ENCODE measurements at regions not wholly inside any gene's neighbourhood (a gene's known extent, or its start where the extent isn't known, plus 50 kb on each side); places are given as distances from the start of the nearest gene placed in this dataset.

- H3K9ac ChIP-seq (ENCODE audit: low read length), result no peak overlapping the region
- peak overlapping the region; percentile 87 for H2BK120ac ChIP-seq (ENCODE audit: insufficient read depth, low read length, poor library complexity)
- H3K23ac ChIP-seq (ENCODE audit: low read length), result no peak overlapping the region
- H2AFZ ChIP-seq (ENCODE audit: insufficient read depth, low read length, poor library complexity), result peak overlapping the region; percentile 57
- H3K36me3 ChIP-seq (ENCODE audit: control insufficient read depth in 1 of 2, insufficient read depth in 2 of 2, low read length in 2 of 2), result no peaks in the 10 kb centered on the region
- H3K4ac ChIP-seq (ENCODE audit: low read depth, low read length), result peak overlapping the region; percentile 44
- H4K8ac ChIP-seq (ENCODE audit: low read depth, low read length), result peak overlapping the region; percentile 67
- H3K14ac ChIP-seq (ENCODE audit: low read length), result peak overlapping the region; percentile 76
- WGBS (ENCODE audit: extremely low coverage, insufficient coverage, insufficient read length), result no CpG with 5 or more reads among the region's 12 CpGs
- peak overlapping the region; percentile 83 for H2BK5ac ChIP-seq (ENCODE audit: low read depth, low read length, poor library complexity)
- peak overlapping the region; percentile 53 for H2BK12ac ChIP-seq (ENCODE audit: low read length)
- H4K91ac ChIP-seq (ENCODE audit: low read depth, low read length), result peak overlapping the region; percentile 89
- H3K18ac ChIP-seq (ENCODE audit: low read length), result peak overlapping the region; percentile 62
- H4K12ac ChIP-seq (ENCODE audit: low read depth, low read length), result no peak overlapping the region
- H3K4me1 ChIP-seq (ENCODE audit: control insufficient read depth in 1 of 2, insufficient read depth in 2 of 2, low read length in 2 of 2), result peaks cover 55 to 59% of the 10 kb centered on the region in 2 experiments
- H3K79me2 ChIP-seq (ENCODE audit: control insufficient read depth, insufficient read depth, low read length, poor library complexity), result peaks cover 10% of the 10 kb centered on the region
- H3K27me3 ChIP-seq (ENCODE audit: insufficient read depth, low read length), result no peaks in the 10 kb centered on the region
- peaks cover 5% of the 10 kb centered on the region for H3K9me3 ChIP-seq (ENCODE audit: insufficient read depth, low read depth, low read length)
- peak; percentile 28 to 60 for DNase-seq
- H3K4me3 ChIP-seq (ENCODE audit: low read depth, low read length), result no peak overlapping the region
- H3K4me2 ChIP-seq (ENCODE audit: low read length), result no peak overlapping the region
- H2AK5ac ChIP-seq (ENCODE audit: low read length), result peak overlapping the region; percentile 19
- peaks cover 53% of the 10 kb centered on the region for H3K79me1 ChIP-seq (ENCODE audit: low read length)
- peak overlapping the region; percentile 78 for H3K27ac ChIP-seq (ENCODE audit: low read depth, low read length)
These were observed 87.5 kb upstream of the GSE1 start for GRCh38 chr16:85525420-85526184.

DNA sequence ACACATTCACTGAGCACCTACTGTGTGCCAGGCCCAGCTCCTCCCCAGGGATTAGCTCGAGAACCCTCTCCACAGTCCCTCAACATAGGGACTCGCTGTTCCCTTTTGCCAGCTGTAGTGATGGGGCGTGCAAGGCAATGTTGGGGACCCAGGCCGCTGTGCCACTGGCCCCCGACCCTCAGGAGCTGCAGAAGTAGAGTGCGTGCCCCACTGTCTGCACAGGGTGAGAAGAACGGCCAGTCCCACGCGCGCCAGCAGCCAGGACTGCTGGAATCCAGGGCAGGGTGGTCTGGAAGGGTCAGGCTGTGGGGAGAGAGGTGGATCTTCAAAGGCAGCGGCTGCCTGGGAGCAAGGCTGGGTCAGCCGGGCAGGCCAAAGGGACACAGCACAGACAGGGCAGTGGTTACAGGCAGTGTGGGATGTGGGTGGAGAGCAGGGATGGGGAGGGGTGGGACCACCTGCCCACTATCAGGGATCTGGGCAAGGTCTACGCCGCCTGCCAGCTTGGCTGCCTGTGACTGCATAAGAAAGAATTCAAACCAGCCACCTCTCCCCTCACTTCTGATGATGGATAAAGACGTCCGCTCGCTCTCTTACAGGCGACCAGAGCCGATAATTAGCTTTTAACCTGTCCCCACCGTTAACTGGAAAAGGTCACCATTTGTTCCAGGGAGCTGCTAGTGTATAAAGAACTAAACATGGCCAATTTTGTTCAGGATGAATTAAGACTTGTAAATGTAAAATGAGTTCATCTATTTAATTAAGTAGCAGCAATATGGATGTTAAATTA lies 86.7 kb upstream of the GSE1 start:
- DNase-seq, result peak; percentile 60 to 75
- H3K9ac ChIP-seq (ENCODE audit: low read length), result no peak overlapping the region
- peaks cover 49% of the 10 kb centered on the region for H3K79me1 ChIP-seq (ENCODE audit: low read length)
- no CpG with 5 or more reads among the region's 20 CpGs for WGBS (ENCODE audit: extremely low coverage, insufficient coverage, insufficient read length)
- no peak overlapping the region for H2BK5ac ChIP-seq (ENCODE audit: low read depth, low read length, poor library complexity)
- H3K27ac ChIP-seq (ENCODE audit: low read depth, low read length), result no peak overlapping the region
- H4K91ac ChIP-seq (ENCODE audit: low read depth, low read length), result peak overlapping the region; percentile 89
- no peak overlapping the region for H4K12ac ChIP-seq (ENCODE audit: low read depth, low read length)
- H3K9me3 ChIP-seq (ENCODE audit: insufficient read depth, low read depth, low read length), result peaks cover 5% of the 10 kb centered on the region
- peaks cover 50 to 52% of the 10 kb centered on the region in 2 experiments for H3K4me1 ChIP-seq (ENCODE audit: control insufficient read depth in 1 of 2, insufficient read depth in 2 of 2, low read length in 2 of 2)
- H3K4me2 ChIP-seq (ENCODE audit: low read length), result no peak overlapping the region
- H2BK120ac ChIP-seq (ENCODE audit: insufficient read depth, low read length, poor library complexity), result peak overlapping the region; percentile 87
- H2BK12ac ChIP-seq (ENCODE audit: low read length), result peak overlapping the region; percentile 53
- no peaks in the 10 kb centered on the region for H3K27me3 ChIP-seq (ENCODE audit: insufficient read depth, low read length)
- peak overlapping the region; percentile 76 for H3K14ac ChIP-seq (ENCODE audit: low read length)
- H3K79me2 ChIP-seq (ENCODE audit: control insufficient read depth, insufficient read depth, low read length, poor library complexity), result peaks cover 8% of the 10 kb centered on the region
- H3K4me3 ChIP-seq (ENCODE audit: low read depth, low read length), result peak overlapping the region; percentile 16
- H2AFZ ChIP-seq (ENCODE audit: insufficient read depth, low read length, poor library complexity), result no peak overlapping the region
- H4K8ac ChIP-seq (ENCODE audit: low read depth, low read length), result peak overlapping the region; percentile 18
- peak overlapping the region; percentile 22 for H3K18ac ChIP-seq (ENCODE audit: low read length)
- H3K4ac ChIP-seq (ENCODE audit: low read depth, low read length), result peak overlapping the region; percentile 11
- peak overlapping the region; percentile 19 for H2AK5ac ChIP-seq (ENCODE audit: low read length)
- no peaks in the 10 kb centered on the region for H3K36me3 ChIP-seq (ENCODE audit: control insufficient read depth in 1 of 2, insufficient read depth in 2 of 2, low read length in 2 of 2)
- no peak overlapping the region for H3K23ac ChIP-seq (ENCODE audit: low read length)

GRCh38 chr16:85527042-85527766 lies 85.9 kb upstream of the GSE1 start:
- Histone ChIP-seq H3K4me1 (ENCODE audit: control insufficient read depth in 1 of 2, insufficient read depth in 2 of 2, low read length in 2 of 2) (peaks cover 42 to 47% of the 10 kb centered on the region in 2 experiments), H3K14ac (ENCODE audit: low read length) (no peak overlapping the region), H3K27me3 (ENCODE audit: insufficient read depth, low read length) (no peaks in the 10 kb centered on the region), H4K8ac (ENCODE audit: low read depth, low read length) (no peak overlapping the region), H3K4me2 (ENCODE audit: low read length) (no peak overlapping the region), H2BK5ac (ENCODE audit: low read depth, low read length, poor library complexity) (no peak overlapping the region), H2BK12ac (ENCODE audit: low read length) (peak overlapping the region; percentile 3), H4K12ac (ENCODE audit: low read depth, low read length) (no peak overlapping the region), H3K18ac (ENCODE audit: low read length) (no peak overlapping the region), H3K9me3 (ENCODE audit: insufficient read depth, low read depth, low read length) (peaks cover 5% of the 10 kb centered on the region), H3K36me3 (ENCODE audit: control insufficient read depth in 1 of 2, insufficient read depth in 2 of 2, low read length in 2 of 2) (no peaks in the 10 kb centered on the region), H2BK120ac (ENCODE audit: insufficient read depth, low read length, poor library complexity) (no peak overlapping the region), H3K79me1 (ENCODE audit: low read length) (peaks cover 42% of the 10 kb centered on the region), H3K27ac (ENCODE audit: low read depth, low read length) (no peak overlapping the region), H3K4me3 (ENCODE audit: low read depth, low read length) (no peak overlapping the region), H3K4ac (ENCODE audit: low read depth, low read length) (no peak overlapping the region), H2AFZ (ENCODE audit: insufficient read depth, low read length, poor library complexity) (no peak overlapping the region), H3K79me2 (ENCODE audit: control insufficient read depth, insufficient read depth, low read length, poor library complexity) (peaks cover 7% of the 10 kb centered on the region), H2AK5ac (ENCODE audit: low read length) (no peak overlapping the region), H4K91ac (ENCODE audit: low read depth, low read length) (peak overlapping the region; percentile 47), H3K9ac (ENCODE audit: low read length) (no peak overlapping the region), H3K23ac (ENCODE audit: low read length) (no peak overlapping the region)
- DNase-seq, result no peak
- no CpG with 5 or more reads among the region's 41 CpGs for WGBS (ENCODE audit: extremely low coverage, insufficient coverage, insufficient read length)

- Histone ChIP-seq H2BK120ac (ENCODE audit: insufficient read depth, low read length, poor library complexity) (no peak overlapping the region), H3K18ac (ENCODE audit: low read length) (peak overlapping the region; percentile 19), H2BK12ac (ENCODE audit: low read length) (no peak overlapping the region), H3K14ac (ENCODE audit: low read length) (no peak overlapping the region), H3K4me1 (ENCODE audit: control insufficient read depth in 1 of 2, insufficient read depth in 2 of 2, low read length in 2 of 2) (peaks cover 37 to 40% of the 10 kb centered on the region in 2 experiments), H2AFZ (ENCODE audit: insufficient read depth, low read length, poor library complexity) (no peak overlapping the region), H3K27me3 (ENCODE audit: insufficient read depth, low read length) (no peaks in the 10 kb centered on the region), H3K27ac (ENCODE audit: low read depth, low read length) (no peak overlapping the region), H2BK5ac (ENCODE audit: low read depth, low read length, poor library complexity) (no peak overlapping the region), H3K9ac (ENCODE audit: low read length) (no peak overlapping the region), H4K91ac (ENCODE audit: low read depth, low read length) (peak overlapping the region; percentile 3), H3K4ac (ENCODE audit: low read depth, low read length) (no peak overlapping the region), H3K4me2 (ENCODE audit: low read length) (no peak overlapping the region), H4K12ac (ENCODE audit: low read depth, low read length) (no peak overlapping the region), H3K4me3 (ENCODE audit: low read depth, low read length) (no peak overlapping the region), H3K23ac (ENCODE audit: low read length) (no peak overlapping the region), H2AK5ac (ENCODE audit: low read length) (no peak overlapping the region), H3K36me3 (ENCODE audit: control insufficient read depth in 1 of 2, insufficient read depth in 2 of 2, low read length in 2 of 2) (no peaks in the 10 kb centered on the region), H3K79me1 (ENCODE audit: low read length) (peaks cover 36% of the 10 kb centered on the region), H4K8ac (ENCODE audit: low read depth, low read length) (no peak overlapping the region), H3K9me3 (ENCODE audit: insufficient read depth, low read depth, low read length) (peaks cover 4% of the 10 kb centered on the region), H3K79me2 (ENCODE audit: control insufficient read depth, insufficient read depth, low read length, poor library complexity) (peaks cover 7% of the 10 kb centered on the region)
- DNase-seq, result peak in 1 of 2 donors; percentile 47
- WGBS (ENCODE audit: extremely low coverage, insufficient coverage, insufficient read length), result 100% methylated on average over 1 of the region's 11 CpGs
These were observed 85.3 kb upstream of the GSE1 start for GRCh38 chr16:85527767-85528297.

All from trophoblast cell (in vitro differentiated cells and primary cell).